Endothelial cell of umbilical vein (primary cell): ENCODE measurements at regions not wholly inside any gene's neighbourhood (a gene's known extent, or its start where the extent isn't known, plus 50 kb on each side); places are given as distances from the start of the nearest gene placed in this dataset.

Experiments
- BruUV-seq: library from RNA; stranded (reverse); fragments of 400-500 nt; replicated peaks from 2 replicates; lab custom pipeline; 2021; lab: Mats Ljungman, UMichigan
- CTCF ChIA-PET: fragments of 300-600, 350-600 bp; sonication (Branson Sonifier 250); formaldehyde crosslinking; loops from one replicate; lab custom pipeline; 2021; ENCODE audit warnings: antibody characterized with exemption, inconsistent platforms; lab: Charles Lee
- POLR2A ChIA-PET: fragments of 300-600, 350-600 bp; sonication (Branson Sonifier 250); formaldehyde crosslinking; loops from one replicate; lab custom pipeline; 2021; ENCODE audit warnings: antibody characterized with exemption, inconsistent platforms; lab: Charles Lee
- DNase-seq: peaks from one replicate; pipeline ENCODE4 v3.0.0-alpha.2; 2011; ENCODE audit warnings: low read depth, low spot score
- FAIRE-seq: peaks from 2 replicates; lab custom pipeline; 2011; peaks lifted over from hg19 to GRCh38; lab: Jason Lieb, UNC
- H2AFZ ChIP-seq: 2 replicates; pipeline ENCODE4 v1.6.0; 2012; ENCODE audit warnings: low read depth, low read length, control low read depth, inconsistent platforms
- H3K27ac ChIP-seq: 2 replicates; pipeline ENCODE4 v1.5.1; 2011; ENCODE audit warnings: low read depth, mild to moderate bottlenecking, control low read depth, low read length, moderate library complexity; ENCODE audit not compliant: insufficient read depth
- H3K27me3 ChIP-seq, 2 experiments: 2 replicates each; pipeline versions ENCODE4 v1.6.0 to v1.6.1; 2011; ENCODE audit warnings: low read length in 2 of 2, mixed read lengths in 1 of 2; ENCODE audit not compliant: control insufficient read depth in 2 of 2, insufficient read depth in 2 of 2
- H3K36me3 ChIP-seq, 2 experiments: 2 replicates in 1 of 2; 3 replicates in 1 of 2; pipeline ENCODE4 v1.5.1; 2011; ENCODE audit warnings: low read length in 2 of 2, mild to moderate bottlenecking in 1 of 2, moderate library complexity in 1 of 2; ENCODE audit not compliant: control insufficient read depth in 2 of 2, insufficient read depth in 2 of 2; ENCODE audit errors: extremely low read depth in 1 of 2
- H3K4me1 ChIP-seq: 3 replicates; pipeline ENCODE4 v1.5.1; 2011; ENCODE audit warnings: mild to moderate bottlenecking, low read length; ENCODE audit not compliant: control insufficient read depth, insufficient read depth; ENCODE audit errors: extremely low read depth
- H3K4me2 ChIP-seq: 2 replicates; pipeline ENCODE4 v1.6.1; 2011; ENCODE audit warnings: low read length, control low read depth, mixed read lengths; ENCODE audit not compliant: insufficient read depth
- H3K4me3 ChIP-seq, 3 experiments: fragments of 200-600 bp in 1 of 3; sonication (generic), shearing (Covaris generic) in 1 of 3; replicated peaks in 1 of 3; 2 replicates each; pipeline ENCODE4 v1.5.1; 2011 to 2016; ENCODE audit warnings: control low read depth in 3 of 3, low read length in 3 of 3, mild to moderate bottlenecking in 2 of 3, inconsistent platforms in 1 of 3, low read depth in 1 of 3, moderate library complexity in 1 of 3; ENCODE audit not compliant: insufficient read depth in 1 of 3
- H3K79me2 ChIP-seq: 2 replicates; pipeline ENCODE4 v1.6.0; 2012; ENCODE audit warnings: low read length, inconsistent platforms; ENCODE audit not compliant: control insufficient read depth, insufficient read depth
- H3K9ac ChIP-seq: replicated peaks from 2 replicates; pipeline ENCODE3; 2011; ENCODE audit warnings: low read length, control low read depth; ENCODE audit not compliant: insufficient read depth; ENCODE audit errors: extremely low read depth
- H3K9me1 ChIP-seq: replicated peaks from 3 replicates; pipeline ENCODE4 v1.6.0; 2011; ENCODE audit warnings: mild to moderate bottlenecking, low read length; ENCODE audit not compliant: control insufficient read depth, insufficient read depth; ENCODE audit errors: extremely low read depth
- H3K9me3 ChIP-seq: replicated peaks from 2 replicates; pipeline ENCODE4 v1.5.1; 2012; ENCODE audit warnings: low read length, inconsistent platforms; ENCODE audit not compliant: control insufficient read depth, insufficient read depth
- H4K20me1 ChIP-seq: replicated peaks from 2 replicates; pipeline ENCODE3; 2011; ENCODE audit warnings: mild to moderate bottlenecking, low read length; ENCODE audit not compliant: control insufficient read depth, insufficient read depth; ENCODE audit errors: extremely low read depth
- CTCF ChIP-seq, 2 donors: IDR thresholded peaks; 1 replicate in 1 of 2; 2 replicates in 1 of 2; pipeline ENCODE4 v1.5.1; 2011; ENCODE audit warnings: low read length in 2 of 2, mild to moderate bottlenecking in 2 of 2, moderate library complexity in 2 of 2, control low read depth in 1 of 2, inconsistent platforms in 1 of 2, low read depth in 1 of 2; ENCODE audit not compliant: insufficient read depth in 1 of 2; ENCODE audit errors: extremely low read depth in 1 of 2
- EZH2 ChIP-seq: IDR thresholded peaks from 2 replicates; pipeline ENCODE4 v1.6.1; 2012; ENCODE audit warnings: borderline replicate concordance, low read depth, mild to moderate bottlenecking, moderate library complexity, low read length, inconsistent platforms; ENCODE audit not compliant: severe bottlenecking
- FOS ChIP-seq: IDR thresholded peaks from 2 replicates; pipeline ENCODE4 v1.6.1; 2011; ENCODE audit warnings: mild to moderate bottlenecking, low read length, moderate library complexity, borderline replicate concordance; ENCODE audit not compliant: insufficient read depth
- GATA2 ChIP-seq: IDR thresholded peaks from 2 replicates; pipeline ENCODE4 v1.7.0; 2011; ENCODE audit warnings: low read depth, mild to moderate bottlenecking, moderate library complexity, mixed read lengths, low read length; ENCODE audit not compliant: insufficient read length, insufficient read depth
- JUN ChIP-seq: IDR thresholded peaks from 2 replicates; pipeline ENCODE4 v1.6.1; 2011; ENCODE audit warnings: borderline replicate concordance, low read depth; ENCODE audit not compliant: insufficient read length, insufficient read depth
- MYC ChIP-seq: IDR thresholded peaks from one replicate; pipeline ENCODE4 v1.6.1; 2011; ENCODE audit warnings: mild to moderate bottlenecking, low read depth, low read length
- POLR2A ChIP-seq: IDR thresholded peaks from 2 replicates; pipeline ENCODE4 v1.6.1; 2012; ENCODE audit warnings: low read depth, mild to moderate bottlenecking, control low read depth, low read length
- POLR2AphosphoS5 ChIP-seq: IDR thresholded peaks from 2 replicates; pipeline ENCODE4 v1.6.1; 2012; ENCODE audit warnings: low read depth, mild to moderate bottlenecking, control low read depth, low read length, moderate library complexity; ENCODE audit not compliant: insufficient read depth
- dilution Hi-C: fragments of 300-500 bp; cut with MboI; formaldehyde crosslinking; loops from one replicate; pipeline ENCODE4 v1.15.0; 2019; ENCODE audit warnings: low sequenced_read_pairs; ENCODE audit not compliant: extremely low pct_ligation_motif_present
- intact Hi-C: fragments of 100-400 bp; cut with micrococcal nuclease; formaldehyde crosslinking; loops from one replicate; pipeline ENCODE4 v1.10.0; 2022
- TF ChIP-seq, protein P1 (sequence below): IDR thresholded peaks from 2 replicates; pipeline ENCODE4 v1.6.1; 2011; ENCODE audit not compliant: insufficient read depth, insufficient read length

DNA sequence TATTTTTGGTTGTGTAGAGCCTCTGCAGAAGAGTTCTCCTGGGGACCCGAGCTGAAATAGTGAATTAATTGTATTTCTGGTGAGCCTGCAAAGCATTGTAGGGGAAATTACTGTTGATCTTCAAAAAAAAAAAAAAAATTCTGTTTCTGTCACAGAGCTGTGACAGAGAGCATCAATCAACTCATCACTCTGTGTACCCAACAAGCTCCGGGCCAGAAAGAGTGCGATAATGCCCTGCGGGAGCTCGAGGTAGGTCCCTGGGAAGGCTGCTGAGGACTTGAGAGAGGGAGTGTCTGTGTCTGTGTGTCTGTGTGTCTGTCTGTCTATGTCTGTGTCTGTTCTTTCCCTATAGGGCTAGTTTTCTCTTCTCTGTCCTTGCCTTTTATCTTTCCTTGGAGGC is 294.4 kb upstream of the TPM1 start:
- intact Hi-C loops, result no loop called here
- FAIRE-seq, result no peak
- CTCF ChIA-PET, result interaction anchor here (0.6 kb wide), 1 partner anchor 13 kb away, joined by 3 read pairs; no protein-coding TSS in a partner anchor

More for the DNA sequence above, 294.4 kb upstream of the TPM1 start:
- Histone ChIP-seq H3K9ac (no peak overlapping the region), H3K27ac (no peak overlapping the region), H3K27me3 (peaks cover 0 to 2% of the 10 kb centered on the region in 2 experiments), H4K20me1 (no peaks in the 10 kb centered on the region), H3K79me2 (no peaks in the 10 kb centered on the region), H3K4me2 (no peak overlapping the region), H3K9me3 (no peaks in the 10 kb centered on the region), H3K4me1 (no peaks in the 10 kb centered on the region), H2AFZ (no peak overlapping the region), H3K4me3 (no peak overlapping the region), H3K9me1 (no peaks in the 10 kb centered on the region), H3K36me3 (no peaks in the 10 kb centered on the region)
- TF ChIP-seq POLR2A (no peak), POLR2AphosphoS5 (no peak), GATA2 (no peak), JUN (no peak), EZH2 (no peak), MYC (no peak), CTCF (IDR thresholded peaks at IDR 0.05; ENCODE audit: extremely low read depth in 1 of 2, insufficient read depth in 1 of 2, low read depth in 1 of 2, low read length in 2 of 2) (no peak), FOS (no peak)
- TF ChIP-seq, protein P1, sequence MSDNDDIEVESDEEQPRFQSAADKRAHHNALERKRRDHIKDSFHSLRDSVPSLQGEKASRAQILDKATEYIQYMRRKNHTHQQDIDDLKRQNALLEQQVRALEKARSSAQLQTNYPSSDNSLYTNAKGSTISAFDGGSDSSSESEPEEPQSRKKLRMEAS, result no peak
- POLR2A ChIA-PET, result no interaction called here
- no TSS peak for BruUV-seq
- dilution Hi-C loops, result no loop called here
- no peak for DNase-seq
